ENCODE measurements at regions not wholly inside any gene's neighbourhood (a gene's known extent, or its start where the extent isn't known, plus 50 kb on each side); places are given as distances from the start of the nearest gene placed in this dataset.

GRCh38 chr12:13576935-13577500 is 380.5 kb downstream of the EMP1 start:
- no peak overlapping the region for H4K5ac ChIP-seq (ENCODE audit: low read depth, low read length)
- no peak overlapping the region for H4K8ac ChIP-seq (ENCODE audit: low read depth in 2 of 2, low read length in 2 of 2)
- H2BK120ac ChIP-seq (ENCODE audit: low read depth, low read length), result no peak overlapping the region
- no peak overlapping the region for H3K4ac ChIP-seq (ENCODE audit: low read depth, low read length)
- no peaks in the 10 kb centered on the region for H3K9me1 ChIP-seq (ENCODE audit: insufficient read depth, low read length)
- DNase-seq, result no peak
- POLR2A ChIA-PET (ENCODE audit: unreplicated experiment), result no interaction called here
- H2BK20ac ChIP-seq (ENCODE audit: low read depth, low read length), result no peak overlapping the region
- H2BK5ac ChIP-seq (ENCODE audit: low read depth, low read length, poor library complexity, severe bottlenecking), result no peak overlapping the region
- no peak overlapping the region for H3K56ac ChIP-seq (ENCODE audit: extremely low read depth, insufficient read depth, low read length)
- H3K27ac ChIP-seq (ENCODE audit: insufficient read depth, low read length), result no peak overlapping the region
- H3K4me1 ChIP-seq (ENCODE audit: control insufficient read depth, insufficient read depth, low read length), result no peaks in the 10 kb centered on the region
- no peak overlapping the region for H2BK15ac ChIP-seq (ENCODE audit: low read depth, low read length)
- no peak overlapping the region for H3K9ac ChIP-seq (ENCODE audit: low read depth, low read length)
- in situ Hi-C loops (cut with MboI; ENCODE audit: low sequenced_read_pairs) (no loop called here), intact Hi-C loops (cut with micrococcal nuclease) (no loop called here), dilution Hi-C loops (cut with HindIII; ENCODE audit: low sequenced_read_pairs, unreplicated experiment) (no loop called here)
- TF ChIP-seq CEBPB (IDR thresholded peaks at IDR 0.05; ENCODE audit: low read depth, low read length), result no peak
- no peak for TF ChIP-seq RFX5 (IDR thresholded peaks at IDR 0.05; ENCODE audit: low read depth, low read length)
- TF ChIP-seq MAFK (IDR thresholded peaks at IDR 0.05; ENCODE audit: low read depth, low read length), result no peak
- no peak overlapping the region for H4K91ac ChIP-seq (ENCODE audit: insufficient read depth, low read depth, low read length)
- no peak overlapping the region for H3K23ac ChIP-seq (ENCODE audit: low read depth, low read length)
- no peaks in the 10 kb centered on the region for H3K9me3 ChIP-seq (ENCODE audit: control insufficient read depth, insufficient read depth, low read length)
- H3K18ac ChIP-seq (ENCODE audit: low read depth, low read length), result no peak overlapping the region
- no peak overlapping the region for H3K4me2 ChIP-seq (ENCODE audit: low read depth, low read length)
- CTCF ChIA-PET, result no interaction called here
- no peaks in the 10 kb centered on the region for H3K36me3 ChIP-seq (ENCODE audit: control insufficient read depth, insufficient read depth, low read length)
- ATAC-seq (ENCODE audit: low read depth), result no peak
- no peak overlapping the region for H3K14ac ChIP-seq (replicated peaks; ENCODE audit: low read depth, low read length)
- H4K20me1 ChIP-seq (ENCODE audit: insufficient read depth, low read length), result no peaks in the 10 kb centered on the region
- WGBS, 2 experiments (ENCODE audit: extremely low coverage in 2 of 2, insufficient read length in 1 of 2), result 30% methylated on average over 2 of the region's 3 CpGs; no CpG with 5 or more reads in 1 of the 2 experiments
- no peak overlapping the region for H2AK9ac ChIP-seq (replicated peaks; ENCODE audit: low read depth, low read length, poor library complexity)
- no peaks in the 10 kb centered on the region for H3K79me1 ChIP-seq (ENCODE audit: low read depth in 1 of 2, low read length in 2 of 2)
- no peak overlapping the region for H2AFZ ChIP-seq (replicated peaks; ENCODE audit: low read length, poor library complexity)
- no peak overlapping the region for H2AK5ac ChIP-seq (ENCODE audit: low read depth, low read length)
- H3K27me3 ChIP-seq (ENCODE audit: control insufficient read depth, insufficient read depth, low read length), result no peaks in the 10 kb centered on the region
- no TSS peak for BruUV-seq (replicated peaks)
- H3K4me3 ChIP-seq (ENCODE audit: insufficient read depth, low read depth, low read length), result no peak overlapping the region

Data from IMR-90 (cell line).